SK-N-SH (cell line): ENCODE measurements at regions not wholly inside any gene's neighbourhood (a gene's known extent, or its start where the extent isn't known, plus 50 kb on each side); places are given as distances from the start of the nearest gene placed in this dataset.
A peak's percentile ranks its signal among the peaks of the same experiment; 100 is the strongest.
"Not testable (repeated sequence)": the region's sequence is repeated elsewhere in the genome, so short reads cannot be mapped to it uniquely, and the experiment has no call there.

ENCODE experiments used
- CTCF ChIA-PET: fragments of 300-600, 350-600 bp; formaldehyde crosslinking; extraction: SDS; loops from one replicate; lab custom pipeline; 2021; lab: Yijun Ruan, JAX
- POLR2A ChIA-PET: fragments of 350-600 bp; sonication (Branson Sonifier 250); formaldehyde crosslinking; extraction: SDS; loops from one replicate; lab custom pipeline; 2020; ENCODE audit warnings: antibody characterized with exemption, inconsistent platforms; lab: Yijun Ruan, JAX
- DNase-seq: peaks from one replicate; pipeline ENCODE4 v3.0.0; 2012
- H2AFZ ChIP-seq: fragments of 200-600 bp; sonication (generic); 2 replicates; pipeline ENCODE4 v1.8.1; 2016; ENCODE audit warnings: antibody characterized with exemption, mild to moderate bottlenecking, low read depth
- H3F3A ChIP-seq: fragments of 200-600 bp; sonication (generic); replicated peaks from 2 replicates; pipeline ENCODE3; 2016; ENCODE audit warnings: antibody characterized with exemption, mild to moderate bottlenecking; ENCODE audit not compliant: insufficient read depth
- H3K27ac ChIP-seq, 2 experiments: fragments of 200-500 bp in 1 of 2; fragments of 200-600 bp in 1 of 2; sonication (Bioruptor generic) in 1 of 2; sonication (generic), shearing (Covaris generic) in 1 of 2; 2 replicates each; pipeline versions ENCODE4 v1.5.1 to v1.6.1; 2014 to 2016; ENCODE audit warnings: low read depth in 2 of 2, inconsistent platforms in 1 of 2, low read length in 1 of 2, mild to moderate bottlenecking in 1 of 2, mixed read lengths in 1 of 2
- H3K27me3 ChIP-seq: fragments of 200-600 bp; sonication (generic), shearing (Covaris generic); 2 replicates; pipeline ENCODE4 v1.6.1; 2016; ENCODE audit warnings: mixed run types; ENCODE audit not compliant: insufficient read depth
- H3K36me3 ChIP-seq, 2 experiments: fragments of 200-500 bp in 1 of 2; fragments of 200-600 bp in 1 of 2; sonication (Bioruptor generic) in 1 of 2; sonication (generic) in 1 of 2; replicated peaks in 1 of 2; 2 replicates each; pipeline versions ENCODE3 to v1.5.1; 2014 to 2016; ENCODE audit warnings: low read length in 1 of 2, mild to moderate bottlenecking in 1 of 2; ENCODE audit not compliant: insufficient read depth in 2 of 2, control insufficient read depth in 1 of 2
- H3K4me1 ChIP-seq, 2 experiments: fragments of 200-500 bp in 1 of 2; fragments of 200-600 bp in 1 of 2; sonication (Bioruptor generic) in 1 of 2; sonication (generic), shearing (Covaris generic) in 1 of 2; 2 replicates each; pipeline versions ENCODE4 v1.5.1 to v1.6.1; 2014 to 2016; ENCODE audit warnings: low read depth in 1 of 2, low read length in 1 of 2, mixed run types in 1 of 2; ENCODE audit not compliant: insufficient read depth in 2 of 2, control insufficient read depth in 1 of 2
- H3K4me2 ChIP-seq: fragments of 200-600 bp; sonication (generic), shearing (Covaris generic); 2 replicates; pipeline ENCODE4 v1.6.1; 2017; ENCODE audit warnings: mixed run types
- H3K4me3 ChIP-seq, 2 experiments: fragments of 200-500 bp in 1 of 2; fragments of 200-600 bp in 1 of 2; sonication (Bioruptor generic) in 1 of 2; sonication (generic), shearing (Covaris generic) in 1 of 2; 2 replicates each; pipeline versions ENCODE4 v1.5.1 to v1.8.1; 2014 to 2016; ENCODE audit warnings: low read depth in 2 of 2, inconsistent platforms in 1 of 2, low read length in 1 of 2, mild to moderate bottlenecking in 1 of 2, mixed read lengths in 1 of 2, moderate library complexity in 1 of 2
- H3K79me2 ChIP-seq: fragments of 200-600 bp; sonication (generic); 2 replicates; pipeline ENCODE4 v1.8.1; 2017; ENCODE audit warnings: mild to moderate bottlenecking; ENCODE audit not compliant: insufficient read depth
- H3K9ac ChIP-seq: fragments of 200-600 bp; sonication (generic); 2 replicates; pipeline ENCODE4 v1.6.1; 2017; ENCODE audit warnings: mixed run types
- H3K9me2 ChIP-seq: fragments of 200-600 bp; sonication (generic); 2 replicates; pipeline ENCODE4 v1.6.1; 2017; ENCODE audit warnings: mixed run types
- H3K9me3 ChIP-seq: fragments of 200-600 bp; sonication (generic); 2 replicates; pipeline ENCODE4 v1.6.1; 2017; ENCODE audit warnings: mixed run types, mild to moderate bottlenecking, moderate library complexity
- H4K20me1 ChIP-seq: fragments of 200-600 bp; sonication (generic); 2 replicates; pipeline ENCODE4 v1.6.1; 2017; ENCODE audit warnings: mild to moderate bottlenecking, mixed run types; ENCODE audit not compliant: insufficient read depth
- MEF2A ChIP-seq: IDR thresholded peaks from 2 replicates; pipeline ENCODE4 v1.4.0; 2012; ENCODE audit warnings: low read depth, borderline replicate concordance
- PBX3 ChIP-seq: IDR thresholded peaks from 2 replicates; pipeline ENCODE4; 2012
- RAD21 ChIP-seq: IDR thresholded peaks from 2 replicates; pipeline ENCODE4 v1.6.1; 2012; ENCODE audit warnings: mild to moderate bottlenecking, low read length
- TCF12 ChIP-seq: IDR thresholded peaks from 2 replicates; pipeline ENCODE4 v1.4.0; 2012
- TEAD4 ChIP-seq: IDR thresholded peaks from 2 replicates; pipeline ENCODE4 v1.4.0; 2012; ENCODE audit warnings: mild to moderate bottlenecking, borderline replicate concordance; ENCODE audit not compliant: insufficient read depth
- WGBS: methylation state at CpG from one replicate; pipeline ENCODE4 v1.1.6; 2017; ENCODE audit warnings: low lambda C conversion rate; 5-methylcytosine and 5-hydroxymethylcytosine counted together

- H3K79me2 ChIP-seq: no peaks in the 10 kb centered on the region
- DNase-seq: no peak
- no peak overlapping the region for H3K4me3 ChIP-seq
- WGBS: 87% methylated on average over 10 of the region's 10 CpGs
- peaks cover 0 to 15% of the 10 kb centered on the region in 2 experiments for H3K36me3 ChIP-seq
- H3K27me3 ChIP-seq: no peaks in the 10 kb centered on the region
- H3K27ac ChIP-seq: no peak overlapping the region
- ChIA-PET POLR2A (no interaction called here), CTCF (interaction anchor here (1.9 kb wide), 1 partner anchor 279 kb away, joined by 7 read pairs; no protein-coding TSS in a partner anchor)
- H3K4me1 ChIP-seq: no peaks in the 10 kb centered on the region; a peak in 1 of 4 replicates
- no peak overlapping the region for H3K9ac ChIP-seq
- TF ChIP-seq MEF2A: no peak
- peak; percentile 32; the same call in 1 of the 2 replicates for TF ChIP-seq TCF12
- TF ChIP-seq PBX3: 0 out of 2 replicates have a peak, but pooled peaks have one; percentile 5
- no peak for TF ChIP-seq RAD21
- H4K20me1 ChIP-seq: no peaks in the 10 kb centered on the region
- H3K4me2 ChIP-seq: no peak overlapping the region
- no peaks in the 10 kb centered on the region for H3K9me2 ChIP-seq
- no peaks in the 10 kb centered on the region for H3F3A ChIP-seq
- no peak overlapping the region for H2AFZ ChIP-seq
- no peaks in the 10 kb centered on the region for H3K9me3 ChIP-seq
Measured at GRCh38 chr7:29642494-29643155, 79.0 kb downstream of the PRR15 start.

GRCh38 chr7:29646116-29646515, 82.5 kb downstream of the PRR15 start:
- H3K9ac ChIP-seq, DNase-seq, H3K9me2 ChIP-seq, H3K4me2 ChIP-seq, H3K27me3 ChIP-seq, H4K20me1 ChIP-seq, H3K27ac ChIP-seq, H2AFZ ChIP-seq, H3K4me1 ChIP-seq, H3F3A ChIP-seq, H3K9me3 ChIP-seq, H3K79me2 ChIP-seq, POLR2A ChIA-PET, H3K4me3 ChIP-seq, H3K36me3 ChIP-seq: not testable (repeated sequence)
- 47% methylated on average over 2 of the region's 2 CpGs for WGBS
- CTCF ChIA-PET: interaction anchor here (1.0 to 1.6 kb wide), 2 partner anchors 10 to 26 kb away, joined by 3 to 8 read pairs; no protein-coding TSS in a partner anchor

- Histone ChIP-seq H3K27ac (no peak overlapping the region), H3K9me2 (no peaks in the 10 kb centered on the region), H3F3A (no peaks in the 10 kb centered on the region), H3K79me2 (no peaks in the 10 kb centered on the region), H3K4me2 (no peak overlapping the region), H3K36me3 (no peaks in the 10 kb centered on the region), H3K9ac (no peak overlapping the region), H3K4me1 (no peaks in the 10 kb centered on the region; a peak in 1 of 4 replicates), H3K9me3 (no peaks in the 10 kb centered on the region), H4K20me1 (no peaks in the 10 kb centered on the region), H3K27me3 (no peaks in the 10 kb centered on the region), H2AFZ (no peak overlapping the region), H3K4me3 (no peak overlapping the region)
- ChIA-PET CTCF (interaction anchor here (1.6 kb wide), 1 partner anchor 11 kb away, joined by 8 read pairs; no protein-coding TSS in a partner anchor), POLR2A (no interaction called here)
- whole genome bisulfite sequencing: 95% methylated on average over 4 of the region's 4 CpGs
- DNase-seq: no peak
- no peak for TF ChIP-seq TEAD4
Measured at GRCh38 chr7:29647020-29647654, 83.5 kb downstream of the PRR15 start.

- POLR2A ChIA-PET, H3K36me3 ChIP-seq, DNase-seq, CTCF ChIA-PET, H3K9me2 ChIP-seq, H3K79me2 ChIP-seq, H3K9me3 ChIP-seq, H3K27ac ChIP-seq, H4K20me1 ChIP-seq, H3K27me3 ChIP-seq, H3K4me1 ChIP-seq, H3K4me2 ChIP-seq, H2AFZ ChIP-seq, H3K9ac ChIP-seq, H3F3A ChIP-seq, H3K4me3 ChIP-seq: not testable (repeated sequence)
- WGBS: 81% methylated on average over 5 of the region's 5 CpGs
Measured at GRCh38 chr7:29647691-29648210, 84.1 kb downstream of the PRR15 start.
